HG03097 (cell line): ENCODE measurements at regions not wholly inside any gene's neighbourhood (a gene's known extent, or its start where the extent isn't known, plus 50 kb on each side); places are given as distances from the start of the nearest gene placed in this dataset.
"Not testable (repeated sequence)": the region's sequence is repeated elsewhere in the genome, so short reads cannot be mapped to it uniquely, and the experiment has no call there.

ENCODE experiments used
- ATAC-seq: cut with Tn5 transposase; IDR thresholded peaks from one replicate; pipeline ENCODE4 v1.9.1; 2021; ENCODE audit not compliant: unreplicated experiment, low FRiP score

GRCh38 chr12:73629893-73630831 lies 907.5 kb upstream of the ATXN7L3B start:
- no peak for ATAC-seq

- ATAC-seq = no peak
Measured at GRCh38 chr12:73632191-73632590, 905.4 kb upstream of the ATXN7L3B start.

- ATAC-seq = no peak
Measured at GRCh38 chr12:73632661-73633060, 905.0 kb upstream of the ATXN7L3B start.

GRCh38 chr12:73639397-73639796 lies 898.2 kb upstream of the ATXN7L3B start:
- ATAC-seq = not testable (repeated sequence)

- no peak for ATAC-seq
Measured at GRCh38 chr12:73656375-73656774, 881.3 kb upstream of the ATXN7L3B start.

GRCh38 chr12:73659802-73660201 lies 877.8 kb upstream of the ATXN7L3B start:
- ATAC-seq = no peak

GRCh38 chr12:73665193-73665592 lies 872.4 kb upstream of the ATXN7L3B start:
- no peak for ATAC-seq

- not testable (repeated sequence) for ATAC-seq
Measured at GRCh38 chr12:73671550-73671949, 866.1 kb upstream of the ATXN7L3B start.

- no peak for ATAC-seq
Measured at GRCh38 chr12:73677520-73678291, 859.9 kb upstream of the ATXN7L3B start.

GRCh38 chr12:73678335-73678734 lies 859.3 kb upstream of the ATXN7L3B start:
- no peak for ATAC-seq

GRCh38 chr12:73699318-73699717 lies 838.3 kb upstream of the ATXN7L3B start:
- no peak for ATAC-seq

- ATAC-seq = no peak
Measured at GRCh38 chr12:73714655-73715054, 823.0 kb upstream of the ATXN7L3B start.

- not testable (repeated sequence) for ATAC-seq
Measured at GRCh38 chr12:73716143-73716542, 821.5 kb upstream of the ATXN7L3B start.

- no peak for ATAC-seq
Measured at GRCh38 chr12:73719223-73719622, 818.4 kb upstream of the ATXN7L3B start.

GRCh38 chr12:73726881-73727280 lies 810.8 kb upstream of the ATXN7L3B start:
- ATAC-seq = no peak

GRCh38 chr12:73731658-73732057 lies 806.0 kb upstream of the ATXN7L3B start:
- ATAC-seq = no peak

GRCh38 chr12:73769337-73769736 lies 768.3 kb upstream of the ATXN7L3B start:
- no peak for ATAC-seq

- ATAC-seq = no peak
Measured at GRCh38 chr12:73798523-73798922, 739.1 kb upstream of the ATXN7L3B start.

- ATAC-seq = no peak
Measured at GRCh38 chr12:73815072-73815645, 722.5 kb upstream of the ATXN7L3B start.

GRCh38 chr12:73817161-73817560 lies 720.5 kb upstream of the ATXN7L3B start:
- ATAC-seq = no peak

- ATAC-seq = no peak
Measured at GRCh38 chr12:73833746-73834145, 703.9 kb upstream of the ATXN7L3B start.
